ENCODE measurements at regions not wholly inside any gene's neighbourhood (a gene's known extent, or its start where the extent isn't known, plus 50 kb on each side); places are given as distances from the start of the nearest gene placed in this dataset.

DNA sequence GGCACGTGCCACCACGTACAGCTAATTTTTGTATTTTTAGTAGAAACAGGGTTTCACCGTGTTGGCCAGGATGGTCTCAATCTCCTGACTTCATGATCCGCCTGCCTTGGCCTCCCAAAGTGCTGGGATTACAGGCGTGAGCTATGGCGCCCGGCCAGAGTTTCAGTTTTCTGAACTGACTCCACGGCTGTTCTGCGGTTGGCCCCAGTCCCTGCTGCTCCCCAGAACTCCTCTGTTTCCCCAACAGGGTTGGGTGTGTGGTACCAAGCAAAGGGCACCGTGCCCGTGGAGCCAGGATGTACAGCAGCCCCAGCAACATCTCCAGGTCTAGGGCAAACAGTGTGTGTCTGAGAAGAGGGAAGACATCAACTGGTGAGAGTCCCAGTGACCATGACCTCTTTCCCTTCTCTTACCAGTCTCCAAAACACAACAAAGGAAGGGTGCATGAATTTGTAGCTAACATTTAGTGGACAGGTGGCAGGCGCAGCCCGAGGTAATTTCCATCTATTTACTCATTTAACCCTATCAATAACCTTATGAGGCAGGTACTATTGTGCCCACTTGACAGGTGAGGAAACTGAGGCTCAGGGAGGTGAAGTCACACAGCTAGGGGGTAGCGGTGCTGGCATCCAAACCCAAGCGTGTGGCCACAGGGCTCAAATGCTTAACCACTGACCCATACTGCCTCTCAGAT lies 57.0 kb upstream of the RBFOX2 start:
- TF ChIP-seq, protein P1, sequence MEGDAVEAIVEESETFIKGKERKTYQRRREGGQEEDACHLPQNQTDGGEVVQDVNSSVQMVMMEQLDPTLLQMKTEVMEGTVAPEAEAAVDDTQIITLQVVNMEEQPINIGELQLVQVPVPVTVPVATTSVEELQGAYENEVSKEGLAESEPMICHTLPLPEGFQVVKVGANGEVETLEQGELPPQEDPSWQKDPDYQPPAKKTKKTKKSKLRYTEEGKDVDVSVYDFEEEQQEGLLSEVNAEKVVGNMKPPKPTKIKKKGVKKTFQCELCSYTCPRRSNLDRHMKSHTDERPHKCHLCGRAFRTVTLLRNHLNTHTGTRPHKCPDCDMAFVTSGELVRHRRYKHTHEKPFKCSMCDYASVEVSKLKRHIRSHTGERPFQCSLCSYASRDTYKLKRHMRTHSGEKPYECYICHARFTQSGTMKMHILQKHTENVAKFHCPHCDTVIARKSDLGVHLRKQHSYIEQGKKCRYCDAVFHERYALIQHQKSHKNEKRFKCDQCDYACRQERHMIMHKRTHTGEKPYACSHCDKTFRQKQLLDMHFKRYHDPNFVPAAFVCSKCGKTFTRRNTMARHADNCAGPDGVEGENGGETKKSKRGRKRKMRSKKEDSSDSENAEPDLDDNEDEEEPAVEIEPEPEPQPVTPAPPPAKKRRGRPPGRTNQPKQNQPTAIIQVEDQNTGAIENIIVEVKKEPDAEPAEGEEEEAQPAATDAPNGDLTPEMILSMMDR (IDR thresholded peaks at IDR 0.05), result no peak
- no peak for TF ChIP-seq POLR2A (IDR thresholded peaks at IDR 0.05)

All from heart left ventricle (tissue), 13 donors.